HG03460 (cell line): ENCODE measurements at regions not wholly inside any gene's neighbourhood (a gene's known extent, or its start where the extent isn't known, plus 50 kb on each side); places are given as distances from the start of the nearest gene placed in this dataset.
"Not testable (repeated sequence)": the region's sequence is repeated elsewhere in the genome, so short reads cannot be mapped to it uniquely, and the experiment has no call there.

ENCODE experiments used
- ATAC-seq: cut with Tn5 transposase; IDR thresholded peaks from one replicate; pipeline ENCODE4 v1.9.1; 2021; ENCODE audit not compliant: unreplicated experiment

- ATAC-seq: no peak
Observed at GRCh38 chr16:13613165-13613564, 306.8 kb upstream of the ERCC4 start.

- ATAC-seq: no peak
Observed at GRCh38 chr16:13621639-13622038, 298.3 kb upstream of the ERCC4 start.

- no peak for ATAC-seq
Observed at GRCh38 chr16:13628156-13628555, 291.8 kb upstream of the ERCC4 start.

GRCh38 chr16:13629704-13630103 is 290.2 kb upstream of the ERCC4 start:
- ATAC-seq: no peak

- no peak for ATAC-seq
Observed at GRCh38 chr16:13630374-13630773, 289.6 kb upstream of the ERCC4 start.

- ATAC-seq: no peak
Observed at GRCh38 chr16:13631213-13631767, 288.7 kb upstream of the ERCC4 start.

GRCh38 chr16:13631916-13632315 is 288.0 kb upstream of the ERCC4 start:
- ATAC-seq: no peak

- not testable (repeated sequence) for ATAC-seq
Observed at GRCh38 chr16:13632504-13632903, 287.4 kb upstream of the ERCC4 start.

GRCh38 chr16:13633391-13633861 is 286.5 kb upstream of the ERCC4 start:
- ATAC-seq: no peak

GRCh38 chr16:13634253-13634652 is 285.7 kb upstream of the ERCC4 start:
- ATAC-seq: no peak

GRCh38 chr16:13634959-13635358 is 285.0 kb upstream of the ERCC4 start:
- no peak for ATAC-seq

GRCh38 chr16:13638218-13638617 is 281.7 kb upstream of the ERCC4 start:
- ATAC-seq: no peak

- ATAC-seq: no peak
Observed at GRCh38 chr16:13643412-13643811, 276.5 kb upstream of the ERCC4 start.

GRCh38 chr16:13645601-13646245 is 274.2 kb upstream of the ERCC4 start:
- no peak for ATAC-seq

- no peak for ATAC-seq
Observed at GRCh38 chr16:13660807-13661206, 259.1 kb upstream of the ERCC4 start.

GRCh38 chr16:13665876-13666275 is 254.1 kb upstream of the ERCC4 start:
- no peak for ATAC-seq

GRCh38 chr16:13672196-13672595 is 247.8 kb upstream of the ERCC4 start:
- ATAC-seq: no peak

- ATAC-seq: no peak
Observed at GRCh38 chr16:13680021-13680889, 239.7 kb upstream of the ERCC4 start.

- no peak for ATAC-seq
Observed at GRCh38 chr16:13684819-13685563, 235.0 kb upstream of the ERCC4 start.

- no peak for ATAC-seq
Observed at GRCh38 chr16:13696017-13696416, 223.9 kb upstream of the ERCC4 start.

- no peak for ATAC-seq
Observed at GRCh38 chr16:13697013-13697412, 222.9 kb upstream of the ERCC4 start.
